Lower leg skin (tissue), 4 donors: ENCODE measurements at regions not wholly inside any gene's neighbourhood (a gene's known extent, or its start where the extent isn't known, plus 50 kb on each side); places are given as distances from the start of the nearest gene placed in this dataset.

Source experiments
- DNase-seq, 2 donors: peaks; one replicate each; pipeline ENCODE4 v3.0.0-alpha.2; 2019; ENCODE audit warnings: low spot score in 2 of 2
- H3K4me3 ChIP-seq: fragments of 200-600 bp; sonication (generic); 2 replicates; pipeline ENCODE4 v1.5.1; 2017; ENCODE audit warnings: mild to moderate bottlenecking, low read depth; ENCODE audit not compliant: poor library complexity, severe bottlenecking
- POLR2A ChIP-seq, 2 donors: fragments of 450-650 bp; IDR thresholded peaks; one replicate each; pipeline ENCODE4 v1.6.1; 2016 to 2017; ENCODE audit warnings: antibody characterized with exemption in 2 of 2, mild to moderate bottlenecking in 1 of 2, moderate library complexity in 1 of 2
- WGBS, 2 donors: methylation state at CpG; one replicate each; pipeline ENCODE4 v1.1.5; 2018; 5-methylcytosine and 5-hydroxymethylcytosine counted together
- intact Hi-C: fragments of 100-400 bp; cut with DNase I; formaldehyde crosslinking; loops from one replicate; pipeline ENCODE4 v1.15.0; 2023; ENCODE audit warnings: low total_unique reads
- TF ChIP-seq, protein P1 (sequence below), 3 donors: fragments of 450-650 bp; IDR thresholded peaks; one replicate each; pipeline ENCODE4 v1.5.1; 2016; ENCODE audit warnings: antibody characterized with exemption in 3 of 3, mild to moderate bottlenecking in 3 of 3, moderate library complexity in 2 of 3

DNA sequence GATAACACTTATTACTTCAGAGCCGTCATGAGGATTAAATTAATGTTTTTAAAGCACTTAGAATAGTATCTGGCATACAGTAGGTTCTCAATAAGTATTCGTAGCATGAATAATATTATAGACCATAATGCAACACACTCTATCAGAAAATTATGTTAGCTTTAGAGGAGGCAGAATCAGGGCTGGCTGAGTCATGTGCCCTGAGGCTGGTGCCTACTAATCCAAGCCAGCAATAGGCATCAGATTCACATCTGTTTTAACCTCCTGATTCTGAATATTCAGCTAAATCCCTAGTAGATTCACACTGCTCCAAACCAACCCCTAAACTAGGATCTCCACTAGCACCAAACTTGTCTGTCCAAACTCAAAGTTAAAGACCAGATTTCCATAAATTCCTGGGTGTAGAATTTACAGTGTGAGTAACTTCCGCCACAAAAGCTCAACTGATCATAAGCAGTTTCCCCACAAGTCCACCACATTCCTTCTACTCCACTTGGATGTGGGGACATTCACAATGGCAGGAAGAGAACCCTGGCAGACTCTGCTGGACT lies 170.0 kb upstream of the DAPK1 start:
- WGBS, 2 donors = 60 to 63% methylated on average over 3 of the region's 3 CpGs
- DNase-seq = no peak
- TF ChIP-seq POLR2A (IDR thresholded peaks at IDR 0.05) = no peak
- TF ChIP-seq, protein P1, sequence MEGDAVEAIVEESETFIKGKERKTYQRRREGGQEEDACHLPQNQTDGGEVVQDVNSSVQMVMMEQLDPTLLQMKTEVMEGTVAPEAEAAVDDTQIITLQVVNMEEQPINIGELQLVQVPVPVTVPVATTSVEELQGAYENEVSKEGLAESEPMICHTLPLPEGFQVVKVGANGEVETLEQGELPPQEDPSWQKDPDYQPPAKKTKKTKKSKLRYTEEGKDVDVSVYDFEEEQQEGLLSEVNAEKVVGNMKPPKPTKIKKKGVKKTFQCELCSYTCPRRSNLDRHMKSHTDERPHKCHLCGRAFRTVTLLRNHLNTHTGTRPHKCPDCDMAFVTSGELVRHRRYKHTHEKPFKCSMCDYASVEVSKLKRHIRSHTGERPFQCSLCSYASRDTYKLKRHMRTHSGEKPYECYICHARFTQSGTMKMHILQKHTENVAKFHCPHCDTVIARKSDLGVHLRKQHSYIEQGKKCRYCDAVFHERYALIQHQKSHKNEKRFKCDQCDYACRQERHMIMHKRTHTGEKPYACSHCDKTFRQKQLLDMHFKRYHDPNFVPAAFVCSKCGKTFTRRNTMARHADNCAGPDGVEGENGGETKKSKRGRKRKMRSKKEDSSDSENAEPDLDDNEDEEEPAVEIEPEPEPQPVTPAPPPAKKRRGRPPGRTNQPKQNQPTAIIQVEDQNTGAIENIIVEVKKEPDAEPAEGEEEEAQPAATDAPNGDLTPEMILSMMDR (IDR thresholded peaks at IDR 0.05) = no peak
- no peak overlapping the region for H3K4me3 ChIP-seq
- intact Hi-C loops = no loop called here

DNA sequence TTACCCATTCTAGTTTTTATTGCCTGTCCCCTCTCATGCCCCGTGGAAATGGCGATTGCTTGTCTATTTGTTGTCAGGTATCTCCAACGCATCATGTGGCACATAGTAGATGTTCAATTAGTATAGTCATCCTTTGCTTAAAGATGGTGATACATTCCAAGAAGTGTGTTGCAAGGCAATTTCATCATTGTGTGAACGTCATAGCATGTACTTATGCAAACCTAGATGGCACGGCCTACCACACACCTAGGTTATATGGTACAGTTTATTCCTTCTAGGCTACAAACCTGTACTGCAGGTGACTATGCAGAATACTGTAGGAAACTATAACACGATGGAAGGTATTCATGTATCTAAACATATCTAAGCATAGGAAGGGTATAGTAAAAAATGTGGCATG lies 163.9 kb upstream of the DAPK1 start:
- intact Hi-C loops = no loop called here
- TF ChIP-seq, protein P1 (IDR thresholded peaks at IDR 0.05) = no peak
- TF ChIP-seq POLR2A (IDR thresholded peaks at IDR 0.05) = no peak
- H3K4me3 ChIP-seq = no peak overlapping the region
- no peak for DNase-seq
- WGBS, 2 donors = 80 to 89% methylated on average over 6 of the region's 6 CpGs

DNA sequence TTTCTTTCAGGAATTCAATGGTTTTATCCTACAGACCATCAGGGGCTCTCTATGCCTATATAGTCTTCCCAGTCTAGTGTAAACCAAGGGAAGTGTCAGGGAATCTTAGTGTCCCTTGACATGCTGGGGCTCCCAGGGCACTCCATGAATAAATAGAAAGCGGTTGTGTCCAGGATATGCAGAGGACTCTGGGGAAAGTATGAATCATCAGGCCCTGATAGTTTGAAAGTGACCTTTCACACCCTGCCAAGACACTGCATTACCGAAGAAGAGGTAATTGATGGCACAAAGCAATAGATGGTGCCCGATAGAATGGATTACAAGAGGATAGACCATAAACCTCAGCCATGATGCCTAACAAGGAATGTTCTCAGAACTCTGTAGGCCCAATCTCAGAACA lies 163.3 kb upstream of the DAPK1 start:
- WGBS, 2 donors = 77 to 91% methylated on average over 3 of the region's 3 CpGs
- TF ChIP-seq POLR2A (IDR thresholded peaks at IDR 0.05) = no peak
- TF ChIP-seq, protein P1 (IDR thresholded peaks at IDR 0.05) = no peak
- H3K4me3 ChIP-seq = no peak overlapping the region
- DNase-seq = no peak
- intact Hi-C loops = no loop called here

DNA sequence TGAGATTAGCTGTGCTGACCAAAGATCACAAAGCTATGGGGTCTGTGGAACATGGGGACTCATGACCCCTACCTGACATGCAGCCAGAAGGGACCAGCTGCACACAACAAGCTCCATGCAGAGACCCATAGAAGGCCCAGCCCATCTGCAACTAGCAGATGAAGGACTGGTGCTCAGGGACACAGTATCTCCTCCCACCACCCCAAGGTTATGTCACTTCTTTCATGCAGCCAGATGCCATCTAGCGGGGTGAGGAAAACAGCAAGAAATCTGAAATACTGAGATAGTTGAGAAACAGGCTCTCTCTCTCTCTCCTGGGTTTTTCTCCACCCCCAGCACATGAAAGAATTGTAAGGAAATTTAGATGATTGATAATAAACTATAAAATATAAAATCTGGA lies 161.3 kb upstream of the DAPK1 start:
- TF ChIP-seq, protein P1 (IDR thresholded peaks at IDR 0.05) = no peak
- no peak for TF ChIP-seq POLR2A (IDR thresholded peaks at IDR 0.05)
- WGBS, 2 donors = 65 to 71% methylated on average over 1 of the region's 1 CpG
- no peak for DNase-seq
- intact Hi-C loops = loop anchor here (5.0 kb wide), 1 partner anchor 326 kb away; no protein-coding TSS in a partner anchor
- no peak overlapping the region for H3K4me3 ChIP-seq

DNA sequence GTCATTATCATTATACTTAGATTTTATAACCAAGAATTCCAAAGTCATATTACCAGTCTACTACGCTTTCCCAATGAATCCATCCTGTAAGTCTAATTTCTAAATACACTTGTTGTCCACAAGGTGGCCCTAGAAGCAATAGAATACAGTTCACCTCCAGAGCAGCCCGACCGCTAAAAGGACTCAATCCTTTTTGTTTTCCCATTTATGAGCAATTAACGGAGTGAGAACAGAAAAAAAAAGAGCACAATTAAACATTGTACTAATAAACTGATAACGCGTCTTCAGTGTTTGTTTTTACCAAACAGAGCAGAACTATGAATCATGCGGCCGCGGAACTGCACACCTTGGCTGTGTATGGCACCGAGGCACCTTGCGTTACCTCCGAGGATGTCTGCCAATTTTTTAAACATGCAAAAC lies 160.7 kb upstream of the DAPK1 start:
- no peak for TF ChIP-seq POLR2A (IDR thresholded peaks at IDR 0.05)
- TF ChIP-seq, protein P1 (IDR thresholded peaks at IDR 0.05) = peak in 1 of 3 donors; percentile 53
- no peak overlapping the region for H3K4me3 ChIP-seq
- no peak for DNase-seq
- intact Hi-C loops = loop anchor here (5.0 kb wide), 1 partner anchor 325 kb away; no protein-coding TSS in a partner anchor
- 3 to 7% methylated on average over 12 of the region's 12 CpGs for WGBS, 2 donors
